Fibroblast of pulmonary artery (primary cell): ENCODE measurements at regions not wholly inside any gene's neighbourhood (a gene's known extent, or its start where the extent isn't known, plus 50 kb on each side); places are given as distances from the start of the nearest gene placed in this dataset.

Experiments used
- DNase-seq: peaks from one replicate; pipeline ENCODE4 v3.0.0-alpha.2; 2010; ENCODE audit warnings: low read depth
- H3K4me3 ChIP-seq: replicated peaks from 2 replicates; pipeline ENCODE4 v1.5.1; 2011; ENCODE audit warnings: low read depth, mild to moderate bottlenecking, control low read depth, low read length, moderate library complexity
- TF ChIP-seq, protein P1 (sequence below): IDR thresholded peaks from 2 replicates; pipeline ENCODE4 v1.5.1; 2011; ENCODE audit warnings: mild to moderate bottlenecking, control low read depth, low read length, inconsistent platforms; ENCODE audit errors: missing control alignments

DNA sequence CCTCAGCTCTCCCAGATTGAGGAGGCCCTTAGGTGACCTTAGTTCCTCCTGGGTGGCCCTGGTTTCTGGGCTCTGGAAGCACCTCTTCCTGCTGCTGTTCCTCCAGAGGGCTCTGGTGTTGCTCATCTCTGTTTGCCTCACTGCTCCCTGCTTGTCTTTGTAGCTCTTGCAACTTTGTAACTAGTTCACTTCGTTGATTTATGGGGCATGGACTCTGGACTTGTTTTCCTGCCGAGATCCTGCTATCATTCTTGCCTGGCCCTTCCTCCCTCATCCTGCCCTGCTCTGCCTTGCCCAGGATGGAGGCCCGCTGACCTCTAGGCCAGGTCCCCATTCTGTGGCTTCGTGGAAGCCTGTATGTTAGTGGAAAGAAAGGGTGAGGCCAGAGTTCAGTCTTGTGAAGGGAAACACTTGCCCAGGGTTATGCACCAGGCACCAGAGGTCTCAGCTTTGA, 169.3 kb downstream of the MACROH2A1 start:
- DNase-seq: no peak
- TF ChIP-seq, protein P1, sequence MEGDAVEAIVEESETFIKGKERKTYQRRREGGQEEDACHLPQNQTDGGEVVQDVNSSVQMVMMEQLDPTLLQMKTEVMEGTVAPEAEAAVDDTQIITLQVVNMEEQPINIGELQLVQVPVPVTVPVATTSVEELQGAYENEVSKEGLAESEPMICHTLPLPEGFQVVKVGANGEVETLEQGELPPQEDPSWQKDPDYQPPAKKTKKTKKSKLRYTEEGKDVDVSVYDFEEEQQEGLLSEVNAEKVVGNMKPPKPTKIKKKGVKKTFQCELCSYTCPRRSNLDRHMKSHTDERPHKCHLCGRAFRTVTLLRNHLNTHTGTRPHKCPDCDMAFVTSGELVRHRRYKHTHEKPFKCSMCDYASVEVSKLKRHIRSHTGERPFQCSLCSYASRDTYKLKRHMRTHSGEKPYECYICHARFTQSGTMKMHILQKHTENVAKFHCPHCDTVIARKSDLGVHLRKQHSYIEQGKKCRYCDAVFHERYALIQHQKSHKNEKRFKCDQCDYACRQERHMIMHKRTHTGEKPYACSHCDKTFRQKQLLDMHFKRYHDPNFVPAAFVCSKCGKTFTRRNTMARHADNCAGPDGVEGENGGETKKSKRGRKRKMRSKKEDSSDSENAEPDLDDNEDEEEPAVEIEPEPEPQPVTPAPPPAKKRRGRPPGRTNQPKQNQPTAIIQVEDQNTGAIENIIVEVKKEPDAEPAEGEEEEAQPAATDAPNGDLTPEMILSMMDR: no peak
- H3K4me3 ChIP-seq: no peak overlapping the region

DNA sequence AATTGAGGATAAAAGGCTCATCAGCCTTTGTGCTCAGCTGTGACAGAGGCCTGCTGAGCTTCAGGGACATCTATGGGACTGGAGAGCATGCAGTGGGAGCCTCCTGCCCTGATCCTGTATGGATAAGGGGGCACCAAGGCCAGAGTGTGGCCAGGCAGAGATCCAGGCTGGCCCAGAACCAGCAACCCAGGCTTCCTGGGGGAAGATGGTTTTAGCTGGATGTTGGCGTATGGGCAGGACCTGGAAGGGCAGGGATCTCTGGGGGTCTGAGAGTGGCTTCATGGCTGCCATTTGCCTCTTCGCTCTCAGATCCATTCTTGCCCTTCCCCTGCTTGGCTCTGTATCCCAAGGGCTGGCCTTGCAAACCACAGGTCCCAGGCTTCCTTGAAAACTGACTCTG, 169.9 kb downstream of the MACROH2A1 start:
- DNase-seq: no peak
- H3K4me3 ChIP-seq: no peak overlapping the region
- TF ChIP-seq, protein P1: no peak

DNA sequence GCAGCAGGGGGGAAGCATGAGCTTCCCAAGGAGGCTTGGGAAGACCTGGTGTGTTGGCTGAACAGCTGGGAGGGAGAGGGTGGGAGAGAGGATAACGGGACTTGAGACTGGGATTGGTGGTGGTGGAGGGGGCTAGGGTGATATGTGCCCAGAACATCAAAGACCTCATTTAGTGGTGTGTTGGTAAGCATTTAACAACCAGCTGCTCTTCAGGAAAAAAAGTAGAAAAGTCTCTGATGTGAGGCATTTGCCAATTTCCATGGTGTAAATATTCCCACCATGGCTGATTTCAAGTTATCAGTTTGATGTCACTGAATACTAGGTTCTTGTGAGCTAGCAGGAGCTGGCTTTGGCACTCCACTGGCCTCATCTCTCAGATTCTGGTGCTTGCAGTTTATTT, 170.8 kb downstream of the MACROH2A1 start:
- no peak overlapping the region for H3K4me3 ChIP-seq
- TF ChIP-seq, protein P1: no peak
- DNase-seq: no peak

DNA sequence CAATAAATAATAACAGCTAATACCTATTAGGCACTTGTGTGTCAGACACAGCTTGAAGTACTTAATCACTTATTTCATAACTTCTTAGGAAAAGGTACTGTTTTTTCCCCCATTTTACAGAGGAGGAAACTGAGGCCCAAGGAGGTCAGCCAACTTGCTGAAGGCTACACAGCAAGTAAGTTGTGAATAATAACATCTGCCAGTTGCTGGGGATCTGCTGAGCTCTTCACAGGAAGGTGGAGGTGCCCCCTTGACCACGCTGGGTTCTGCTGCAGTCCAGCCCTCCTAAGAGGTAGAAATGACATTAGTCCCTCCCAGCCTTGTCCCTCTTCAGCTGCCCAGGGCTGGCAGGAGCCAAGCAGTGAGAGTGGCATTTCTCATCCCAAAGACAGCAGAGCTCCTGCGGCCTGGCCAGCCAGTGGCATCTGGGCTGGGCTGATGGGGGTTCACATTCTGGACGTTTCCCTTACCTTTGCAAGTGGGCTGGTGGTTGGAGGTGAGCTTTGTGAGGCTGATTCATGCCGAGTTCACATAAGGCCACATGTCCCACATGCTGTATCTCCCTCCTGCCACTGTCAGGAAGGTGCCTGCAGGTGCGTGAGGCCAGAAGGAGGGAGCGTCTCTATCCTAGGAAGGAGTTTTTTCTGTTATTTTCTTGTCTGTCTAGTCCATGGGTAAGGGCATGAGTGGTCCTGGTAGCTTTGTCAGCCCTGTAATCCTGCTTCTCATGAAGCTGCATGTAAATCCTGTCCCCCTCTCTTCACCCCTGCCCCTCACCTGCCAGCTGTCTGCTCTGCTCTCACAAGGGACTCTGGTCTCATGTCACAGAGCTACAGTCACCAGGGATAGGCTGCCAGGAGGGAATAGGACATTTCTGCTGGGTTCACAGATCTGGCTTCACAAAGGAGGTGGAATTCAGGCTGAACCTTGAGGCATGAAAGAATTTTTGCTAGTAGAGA, 171.7 kb downstream of the MACROH2A1 start:
- TF ChIP-seq, protein P1: no peak
- no peak for DNase-seq
- H3K4me3 ChIP-seq: no peak overlapping the region

DNA sequence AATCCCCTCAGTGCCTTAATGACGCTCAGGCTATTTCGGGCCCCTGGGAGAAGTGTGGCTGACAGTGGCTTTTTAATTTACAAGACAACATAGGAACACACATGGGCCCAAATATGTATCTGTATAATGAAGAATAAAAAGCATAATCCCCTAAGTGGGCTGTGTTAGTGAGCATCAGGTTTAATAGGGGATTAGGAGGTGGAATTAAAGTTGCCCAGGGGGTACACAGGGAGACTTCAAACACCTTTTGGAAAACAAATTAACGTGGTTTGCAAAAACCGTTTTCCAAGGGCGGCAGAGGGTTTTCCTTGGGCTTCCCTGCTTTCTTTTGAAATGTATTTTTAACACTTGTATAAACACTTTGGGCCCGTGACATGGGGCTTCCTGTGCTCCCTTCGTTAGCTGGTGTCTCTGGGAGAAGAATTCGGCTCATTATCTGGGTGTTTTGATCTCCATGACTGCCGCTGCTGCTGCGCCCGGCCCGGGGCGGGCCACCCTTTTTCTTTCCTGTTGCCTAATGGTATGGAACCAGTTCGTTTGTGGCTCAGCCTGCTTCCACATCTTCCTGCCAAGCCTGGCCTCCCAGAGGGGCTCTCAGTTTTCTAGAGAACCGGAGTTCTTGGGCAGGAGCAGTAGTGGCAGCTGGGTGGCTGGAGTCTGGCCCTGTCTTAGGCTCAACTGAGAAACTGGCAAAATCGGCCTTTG, 173.0 kb downstream of the MACROH2A1 start:
- no peak for DNase-seq
- H3K4me3 ChIP-seq: no peak overlapping the region

DNA sequence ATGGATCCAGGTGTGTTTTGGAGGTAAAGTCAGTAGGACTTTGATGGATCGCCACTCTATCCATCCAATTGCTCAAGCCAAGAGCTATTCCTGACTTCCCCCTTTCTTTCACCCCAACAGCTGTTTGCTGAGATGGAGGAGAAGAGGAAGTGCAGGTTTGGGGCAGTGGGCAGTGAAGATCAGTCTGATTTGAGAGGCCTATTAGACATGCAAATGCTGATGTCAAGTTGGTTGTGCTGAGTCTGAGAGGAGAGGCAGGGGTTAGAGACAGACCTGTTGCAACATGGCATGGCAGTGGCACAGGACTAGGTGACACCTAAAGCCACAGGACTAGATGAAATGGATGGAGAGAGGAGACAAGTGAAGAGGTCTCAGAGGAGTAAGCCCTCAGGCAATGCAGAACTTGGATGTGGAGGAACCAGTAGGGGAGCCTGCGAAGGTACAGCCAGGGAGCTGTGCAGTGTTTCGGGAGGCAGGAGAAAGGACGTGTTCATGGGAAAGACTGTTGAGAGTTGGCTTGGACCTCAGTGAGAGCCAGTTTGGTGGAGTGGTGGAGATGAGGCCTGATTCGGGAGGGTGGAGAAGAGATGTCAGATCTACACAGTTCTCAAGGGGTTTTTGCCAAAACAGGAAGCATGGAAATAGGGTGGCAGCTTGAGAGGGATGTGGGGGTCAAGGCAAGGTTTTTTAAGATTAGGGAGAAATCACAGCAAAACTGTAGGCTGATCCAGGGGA, 175.0 kb downstream of the MACROH2A1 start:
- TF ChIP-seq, protein P1: no peak
- no peak for DNase-seq
- H3K4me3 ChIP-seq: no peak overlapping the region

More for the DNA sequence above, 173.0 kb downstream of the MACROH2A1 start:
- TF ChIP-seq, protein P1: no peak
